WTC11 (cell line): ENCODE measurements at regions not wholly inside any gene's neighbourhood (a gene's known extent, or its start where the extent isn't known, plus 50 kb on each side); places are given as distances from the start of the nearest gene placed in this dataset.

Source experiments
- ATF2 ChIP-seq: sonication (generic); formaldehyde crosslinking; IDR thresholded peaks from 2 replicates; pipeline ENCODE4 v1.8.1; 2022; ENCODE audit warnings: low read depth, missing genetic modification reagents, borderline replicate concordance
- CTCF ChIP-seq: fragments of 200-600 bp; IDR thresholded peaks from 2 replicates; pipeline ENCODE4 v1.8.0; 2022; ENCODE audit warnings: antibody characterized with exemption
- FOXP4 ChIP-seq: sonication (generic); formaldehyde crosslinking; IDR thresholded peaks from 2 replicates; pipeline ENCODE4 v1.8.0; 2022; ENCODE audit warnings: mild to moderate bottlenecking, missing genetic modification reagents
- NFATC4 ChIP-seq: fragments of 250-450 bp; sonication (Bioruptor Pico); IDR thresholded peaks from 2 replicates; pipeline ENCODE4 v1.9.0; 2021; ENCODE audit warnings: mild to moderate bottlenecking
- RELA ChIP-seq: sonication (generic); formaldehyde crosslinking; IDR thresholded peaks from 2 replicates; pipeline ENCODE4 v1.8.1; 2022; ENCODE audit warnings: missing genetic modification reagents, mild to moderate bottlenecking, borderline replicate concordance
- SMAD3 ChIP-seq: sonication (generic); formaldehyde crosslinking; IDR thresholded peaks from 2 replicates; pipeline ENCODE4 v1.8.0; 2022; ENCODE audit warnings: missing genetic modification reagents, mild to moderate bottlenecking, borderline replicate concordance
- TEAD1 ChIP-seq: sonication (generic); formaldehyde crosslinking; IDR thresholded peaks from 2 replicates; pipeline ENCODE4 v1.8.0; 2022; ENCODE audit warnings: mild to moderate bottlenecking, missing genetic modification reagents
- TP53 ChIP-seq: sonication (generic); formaldehyde crosslinking; IDR thresholded peaks from 2 replicates; pipeline ENCODE4 v1.8.1; 2023; ENCODE audit warnings: mild to moderate bottlenecking, missing genetic modification reagents
- USF1 ChIP-seq: sonication (generic); formaldehyde crosslinking; IDR thresholded peaks from 2 replicates; pipeline ENCODE4 v1.8.0; 2022; ENCODE audit warnings: mild to moderate bottlenecking, missing genetic modification reagents
- ZNF263 ChIP-seq: sonication (generic); formaldehyde crosslinking; IDR thresholded peaks from 2 replicates; pipeline ENCODE4 v1.8.1; 2022; ENCODE audit warnings: low read depth, mild to moderate bottlenecking, moderate library complexity, missing genetic modification reagents
- ZNF425 ChIP-seq: fragments of 250-450 bp; sonication (Bioruptor Pico); conservative IDR thresholded peaks from 2 replicates; pipeline ENCODE4 v1.9.0; 2021; ENCODE audit warnings: mild to moderate bottlenecking
- TF ChIP-seq, protein P1 (sequence below): sonication (generic); formaldehyde crosslinking; IDR thresholded peaks from 2 replicates; pipeline ENCODE4 v1.8.0; 2022; ENCODE audit warnings: missing genetic modification reagents

GRCh38 chr4:1523033-1523432 is 116.8 kb upstream of the NKX1-1 start:
- TF ChIP-seq, protein P1, sequence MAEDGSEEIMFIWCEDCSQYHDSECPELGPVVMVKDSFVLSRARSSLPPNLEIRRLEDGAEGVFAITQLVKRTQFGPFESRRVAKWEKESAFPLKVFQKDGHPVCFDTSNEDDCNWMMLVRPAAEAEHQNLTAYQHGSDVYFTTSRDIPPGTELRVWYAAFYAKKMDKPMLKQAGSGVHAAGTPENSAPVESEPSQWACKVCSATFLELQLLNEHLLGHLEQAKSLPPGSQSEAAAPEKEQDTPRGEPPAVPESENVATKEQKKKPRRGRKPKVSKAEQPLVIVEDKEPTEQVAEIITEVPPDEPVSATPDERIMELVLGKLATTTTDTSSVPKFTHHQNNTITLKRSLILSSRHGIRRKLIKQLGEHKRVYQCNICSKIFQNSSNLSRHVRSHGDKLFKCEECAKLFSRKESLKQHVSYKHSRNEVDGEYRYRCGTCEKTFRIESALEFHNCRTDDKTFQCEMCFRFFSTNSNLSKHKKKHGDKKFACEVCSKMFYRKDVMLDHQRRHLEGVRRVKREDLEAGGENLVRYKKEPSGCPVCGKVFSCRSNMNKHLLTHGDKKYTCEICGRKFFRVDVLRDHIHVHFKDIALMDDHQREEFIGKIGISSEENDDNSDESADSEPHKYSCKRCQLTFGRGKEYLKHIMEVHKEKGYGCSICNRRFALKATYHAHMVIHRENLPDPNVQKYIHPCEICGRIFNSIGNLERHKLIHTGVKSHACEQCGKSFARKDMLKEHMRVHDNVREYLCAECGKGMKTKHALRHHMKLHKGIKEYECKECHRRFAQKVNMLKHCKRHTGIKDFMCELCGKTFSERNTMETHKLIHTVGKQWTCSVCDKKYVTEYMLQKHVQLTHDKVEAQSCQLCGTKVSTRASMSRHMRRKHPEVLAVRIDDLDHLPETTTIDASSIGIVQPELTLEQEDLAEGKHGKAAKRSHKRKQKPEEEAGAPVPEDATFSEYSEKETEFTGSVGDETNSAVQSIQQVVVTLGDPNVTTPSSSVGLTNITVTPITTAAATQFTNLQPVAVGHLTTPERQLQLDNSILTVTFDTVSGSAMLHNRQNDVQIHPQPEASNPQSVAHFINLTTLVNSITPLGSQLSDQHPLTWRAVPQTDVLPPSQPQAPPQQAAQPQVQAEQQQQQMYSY (CRISPR knock-in tag): no peak
- TF ChIP-seq CTCF (no peak), RELA (CRISPR knock-in tag) (no peak), ATF2 (no peak), ZNF263 (no peak), ZNF425 (CRISPR knock-in tag) (no peak), USF1 (CRISPR knock-in tag) (no peak), FOXP4 (CRISPR knock-in tag) (no peak), NFATC4 (CRISPR knock-in tag) (no peak), SMAD3 (no peak), TEAD1 (CRISPR knock-in tag) (no peak), TP53 (no peak)
